ENCODE measurements at regions not wholly inside any gene's neighbourhood (a gene's known extent, or its start where the extent isn't known, plus 50 kb on each side); places are given as distances from the start of the nearest gene placed in this dataset.

GRCh38 chr7:17681965-17682364, 258.3 kb downstream of the SNX13 start:
- H3K27ac Mint-ChIP-seq (ENCODE audit: unreplicated experiment) = peak overlapping the region; percentile 62
- H3K4me1 Mint-ChIP-seq (ENCODE audit: low read depth) = peaks cover 78% of the 10 kb centered on the region
- no peaks in the 10 kb centered on the region for H3K27me3 Mint-ChIP-seq (ENCODE audit: low read depth)
- H3K36me3 Mint-ChIP-seq (ENCODE audit: low read depth) = peaks cover 4% of the 10 kb centered on the region
- H3K9me3 Mint-ChIP-seq (ENCODE audit: low read depth) = no peaks in the 10 kb centered on the region
- no peak for DNase-seq (ENCODE audit: low spot score)
- no peak overlapping the region for H3K4me3 Mint-ChIP-seq (ENCODE audit: unreplicated experiment)
- no peak for TF ChIP-seq CTCF (IDR thresholded peaks at IDR 0.05)

GRCh38 chr7:17682586-17682985, 257.7 kb downstream of the SNX13 start:
- no peaks in the 10 kb centered on the region for H3K27me3 Mint-ChIP-seq (ENCODE audit: low read depth)
- peak overlapping the region; percentile 62 for H3K27ac Mint-ChIP-seq (ENCODE audit: unreplicated experiment)
- DNase-seq (ENCODE audit: low spot score) = no peak
- H3K4me1 Mint-ChIP-seq (ENCODE audit: low read depth) = peaks cover 72% of the 10 kb centered on the region
- no peaks in the 10 kb centered on the region for H3K9me3 Mint-ChIP-seq (ENCODE audit: low read depth)
- H3K4me3 Mint-ChIP-seq (ENCODE audit: unreplicated experiment) = no peak overlapping the region
- no peak for TF ChIP-seq CTCF (IDR thresholded peaks at IDR 0.05)
- H3K36me3 Mint-ChIP-seq (ENCODE audit: low read depth) = peaks cover 4% of the 10 kb centered on the region

- Mint-ChIP-seq H3K36me3 (ENCODE audit: low read depth) (peaks cover 4% of the 10 kb centered on the region), H3K27me3 (ENCODE audit: low read depth) (no peaks in the 10 kb centered on the region), H3K4me3 (ENCODE audit: unreplicated experiment) (no peak overlapping the region), H3K4me1 (ENCODE audit: low read depth) (peaks cover 60% of the 10 kb centered on the region), H3K9me3 (ENCODE audit: low read depth) (peaks cover 4% of the 10 kb centered on the region), H3K27ac (ENCODE audit: unreplicated experiment) (no peak overlapping the region)
- no peak for DNase-seq (ENCODE audit: low spot score)
- TF ChIP-seq CTCF (IDR thresholded peaks at IDR 0.05) = no peak
These were observed 255.2 kb downstream of the SNX13 start for GRCh38 chr7:17685141-17685540.

GRCh38 chr7:17687361-17687760, 252.9 kb downstream of the SNX13 start:
- peaks cover 4% of the 10 kb centered on the region for H3K36me3 Mint-ChIP-seq (ENCODE audit: low read depth)
- TF ChIP-seq CTCF (IDR thresholded peaks at IDR 0.05) = no peak
- no peak for DNase-seq (ENCODE audit: low spot score)
- H3K4me1 Mint-ChIP-seq (ENCODE audit: low read depth) = peaks cover 46% of the 10 kb centered on the region
- H3K27me3 Mint-ChIP-seq (ENCODE audit: low read depth) = no peaks in the 10 kb centered on the region
- no peak overlapping the region for H3K27ac Mint-ChIP-seq (ENCODE audit: unreplicated experiment)
- H3K4me3 Mint-ChIP-seq (ENCODE audit: unreplicated experiment) = no peak overlapping the region
- H3K9me3 Mint-ChIP-seq (ENCODE audit: low read depth) = peaks cover 4% of the 10 kb centered on the region

- TF ChIP-seq CTCF (IDR thresholded peaks at IDR 0.05) = no peak
- Mint-ChIP-seq H3K4me1 (ENCODE audit: low read depth) (peaks cover 27% of the 10 kb centered on the region), H3K4me3 (ENCODE audit: unreplicated experiment) (no peak overlapping the region), H3K27me3 (ENCODE audit: low read depth) (no peaks in the 10 kb centered on the region), H3K36me3 (ENCODE audit: low read depth) (peaks cover 4% of the 10 kb centered on the region), H3K9me3 (ENCODE audit: low read depth) (peaks cover 4% of the 10 kb centered on the region), H3K27ac (ENCODE audit: unreplicated experiment) (peak overlapping the region; percentile 99)
- DNase-seq (ENCODE audit: low spot score) = no peak
These were observed 250.9 kb downstream of the SNX13 start for GRCh38 chr7:17689361-17689902.

All from chondrocyte (in vitro differentiated cells).